ENCODE measurements at regions not wholly inside any gene's neighbourhood (a gene's known extent, or its start where the extent isn't known, plus 50 kb on each side); places are given as distances from the start of the nearest gene placed in this dataset.

DNA sequence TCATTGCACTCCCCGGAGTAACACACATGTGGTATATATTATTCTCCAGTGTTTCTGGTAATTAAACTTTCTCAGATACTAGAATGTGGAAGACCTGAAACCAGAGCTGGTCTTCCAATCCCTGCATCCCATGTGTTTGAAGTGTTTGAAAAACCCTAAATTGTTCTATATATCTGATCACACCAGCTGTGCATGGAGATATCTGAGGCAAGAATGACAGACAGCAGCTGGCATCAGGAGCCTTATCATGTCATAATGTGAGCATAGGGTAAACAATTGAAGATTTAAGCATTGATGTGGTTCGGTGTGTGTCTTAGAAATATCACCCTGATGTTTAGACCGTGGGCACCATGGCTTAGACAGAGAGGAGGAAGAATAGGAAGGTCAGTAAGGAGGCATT is 251.0 kb downstream of the CDH11 start:
- no peak overlapping the region for H3K27ac ChIP-seq (ENCODE audit: low read length)
- no peak for DNase-seq
- no peaks in the 10 kb centered on the region for H3K79me2 ChIP-seq (ENCODE audit: low read length)
- no peak overlapping the region for H3K4me2 ChIP-seq (ENCODE audit: low read depth, low read length, poor library complexity, severe bottlenecking)
- H3K9me2 ChIP-seq (replicated peaks; ENCODE audit: insufficient read depth, low read length) = no peaks in the 10 kb centered on the region
- H3K4me3 ChIP-seq (ENCODE audit: low read length) = no peak overlapping the region
- no peaks in the 10 kb centered on the region for H3K27me3 ChIP-seq (ENCODE audit: low read length)
- H3K36me3 ChIP-seq (ENCODE audit: insufficient read depth, low read length) = no peaks in the 10 kb centered on the region
- no peaks in the 10 kb centered on the region for H3K9me3 ChIP-seq (ENCODE audit: low read length)
- H3K9ac ChIP-seq (ENCODE audit: low read length) = no peak overlapping the region
- peaks cover 22% of the 10 kb centered on the region for H3K4me1 ChIP-seq (ENCODE audit: low read length)
- H2AFZ ChIP-seq (ENCODE audit: low read length) = no peak overlapping the region
- H4K20me1 ChIP-seq (ENCODE audit: insufficient read depth, low read depth, low read length) = no peaks in the 10 kb centered on the region

DNA sequence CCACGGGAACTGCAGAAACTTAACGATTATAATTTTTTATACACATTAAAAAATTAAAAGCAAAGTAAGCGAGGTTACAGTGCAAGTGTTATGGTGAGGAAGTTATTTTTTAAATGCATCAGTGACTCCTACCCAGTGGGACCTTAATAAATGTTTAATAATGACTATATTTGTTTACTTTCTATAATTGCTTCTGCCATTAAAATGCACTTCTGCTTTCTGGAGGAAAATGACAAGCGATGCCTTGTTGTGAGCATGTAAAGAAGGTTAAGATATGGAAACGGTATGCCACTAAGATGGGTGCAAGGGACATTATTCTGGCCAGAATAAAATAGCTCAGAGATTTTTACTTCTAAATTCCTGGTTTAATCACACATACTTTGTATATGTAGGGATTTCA is 252.1 kb downstream of the CDH11 start:
- H3K9ac ChIP-seq (ENCODE audit: low read length) = no peak overlapping the region
- no peak overlapping the region for H2AFZ ChIP-seq (ENCODE audit: low read length)
- H3K79me2 ChIP-seq (ENCODE audit: low read length) = no peaks in the 10 kb centered on the region
- H3K4me2 ChIP-seq (ENCODE audit: low read depth, low read length, poor library complexity, severe bottlenecking) = peak overlapping the region; percentile 56
- no peaks in the 10 kb centered on the region for H3K9me3 ChIP-seq (ENCODE audit: low read length)
- H3K27me3 ChIP-seq (ENCODE audit: low read length) = no peaks in the 10 kb centered on the region
- no peak overlapping the region for H3K4me3 ChIP-seq (ENCODE audit: low read length)
- peaks cover 22% of the 10 kb centered on the region for H3K4me1 ChIP-seq (ENCODE audit: low read length)
- DNase-seq = peak; percentile 42
- no peaks in the 10 kb centered on the region for H3K9me2 ChIP-seq (replicated peaks; ENCODE audit: insufficient read depth, low read length)
- H3K36me3 ChIP-seq (ENCODE audit: insufficient read depth, low read length) = no peaks in the 10 kb centered on the region
- no peak overlapping the region for H3K27ac ChIP-seq (ENCODE audit: low read length)
- no peaks in the 10 kb centered on the region for H4K20me1 ChIP-seq (ENCODE audit: insufficient read depth, low read depth, low read length)

DNA sequence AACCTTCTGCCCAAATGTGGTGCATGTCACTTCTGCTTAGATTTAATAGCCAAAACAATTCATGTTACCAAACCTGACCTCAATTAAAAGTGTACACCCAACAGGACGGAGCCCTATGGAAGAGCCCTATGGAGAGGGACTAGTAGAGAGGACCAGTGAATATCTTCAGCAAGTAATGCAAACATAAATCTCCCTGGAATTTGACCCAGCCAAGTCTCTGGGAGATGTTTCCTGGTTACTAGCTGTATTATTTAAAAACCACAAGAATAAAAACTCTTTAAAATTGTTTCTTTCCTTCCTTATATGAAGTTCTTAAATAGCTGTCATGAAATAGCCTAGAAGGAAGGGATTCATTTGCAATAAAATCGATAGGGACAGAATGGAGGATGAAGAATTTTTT is 255.8 kb downstream of the CDH11 start:
- Histone ChIP-seq H3K4me3 (ENCODE audit: low read length) (no peak overlapping the region), H3K36me3 (ENCODE audit: insufficient read depth, low read length) (no peaks in the 10 kb centered on the region), H3K27ac (ENCODE audit: low read length) (no peak overlapping the region), H3K4me2 (ENCODE audit: low read depth, low read length, poor library complexity, severe bottlenecking) (no peak overlapping the region), H3K27me3 (ENCODE audit: low read length) (no peaks in the 10 kb centered on the region), H3K9me3 (ENCODE audit: low read length) (no peaks in the 10 kb centered on the region), H3K79me2 (ENCODE audit: low read length) (no peaks in the 10 kb centered on the region), H2AFZ (ENCODE audit: low read length) (no peak overlapping the region), H3K9me2 (replicated peaks; ENCODE audit: insufficient read depth, low read length) (no peaks in the 10 kb centered on the region), H4K20me1 (ENCODE audit: insufficient read depth, low read depth, low read length) (no peaks in the 10 kb centered on the region), H3K9ac (ENCODE audit: low read length) (no peak overlapping the region), H3K4me1 (ENCODE audit: low read length) (peaks cover 22% of the 10 kb centered on the region)
- no peak for DNase-seq

GRCh38 chr16:64865069-64865696 is 256.7 kb downstream of the CDH11 start:
- H3K4me1 ChIP-seq (ENCODE audit: low read length) = peaks cover 18% of the 10 kb centered on the region
- no peak overlapping the region for H3K27ac ChIP-seq (ENCODE audit: low read length)
- H3K4me2 ChIP-seq (ENCODE audit: low read depth, low read length, poor library complexity, severe bottlenecking) = no peak overlapping the region
- H3K79me2 ChIP-seq (ENCODE audit: low read length) = no peaks in the 10 kb centered on the region
- no peaks in the 10 kb centered on the region for H3K9me3 ChIP-seq (ENCODE audit: low read length)
- no peak for DNase-seq
- no peaks in the 10 kb centered on the region for H3K27me3 ChIP-seq (ENCODE audit: low read length)
- H2AFZ ChIP-seq (ENCODE audit: low read length) = no peak overlapping the region
- no peaks in the 10 kb centered on the region for H3K9me2 ChIP-seq (replicated peaks; ENCODE audit: insufficient read depth, low read length)
- H3K36me3 ChIP-seq (ENCODE audit: insufficient read depth, low read length) = no peaks in the 10 kb centered on the region
- no peaks in the 10 kb centered on the region for H4K20me1 ChIP-seq (ENCODE audit: insufficient read depth, low read depth, low read length)
- H3K4me3 ChIP-seq (ENCODE audit: low read length) = no peak overlapping the region
- H3K9ac ChIP-seq (ENCODE audit: low read length) = no peak overlapping the region

GRCh38 chr16:64864232-64864809 is 257.5 kb downstream of the CDH11 start:
- H4K20me1 ChIP-seq (ENCODE audit: insufficient read depth, low read depth, low read length) = no peaks in the 10 kb centered on the region
- no peak overlapping the region for H3K9ac ChIP-seq (ENCODE audit: low read length)
- H3K9me3 ChIP-seq (ENCODE audit: low read length) = no peaks in the 10 kb centered on the region
- no peak overlapping the region for H3K4me2 ChIP-seq (ENCODE audit: low read depth, low read length, poor library complexity, severe bottlenecking)
- H3K36me3 ChIP-seq (ENCODE audit: insufficient read depth, low read length) = no peaks in the 10 kb centered on the region
- no peaks in the 10 kb centered on the region for H3K9me2 ChIP-seq (replicated peaks; ENCODE audit: insufficient read depth, low read length)
- H3K79me2 ChIP-seq (ENCODE audit: low read length) = no peaks in the 10 kb centered on the region
- no peaks in the 10 kb centered on the region for H3K27me3 ChIP-seq (ENCODE audit: low read length)
- peaks cover 10% of the 10 kb centered on the region for H3K4me1 ChIP-seq (ENCODE audit: low read length)
- no peak overlapping the region for H3K4me3 ChIP-seq (ENCODE audit: low read length)
- no peak for DNase-seq
- H2AFZ ChIP-seq (ENCODE audit: low read length) = no peak overlapping the region
- no peak overlapping the region for H3K27ac ChIP-seq (ENCODE audit: low read length)

GRCh38 chr16:64858076-64858475 is 263.8 kb downstream of the CDH11 start:
- Histone ChIP-seq H3K9ac (ENCODE audit: low read length) (no peak overlapping the region), H3K79me2 (ENCODE audit: low read length) (no peaks in the 10 kb centered on the region), H2AFZ (ENCODE audit: low read length) (no peak overlapping the region), H3K4me1 (ENCODE audit: low read length) (no peaks in the 10 kb centered on the region), H3K27ac (ENCODE audit: low read length) (no peak overlapping the region), H3K9me3 (ENCODE audit: low read length) (no peaks in the 10 kb centered on the region), H3K27me3 (ENCODE audit: low read length) (no peaks in the 10 kb centered on the region), H3K4me3 (ENCODE audit: low read length) (no peak overlapping the region), H3K36me3 (ENCODE audit: insufficient read depth, low read length) (no peaks in the 10 kb centered on the region), H3K4me2 (ENCODE audit: low read depth, low read length, poor library complexity, severe bottlenecking) (no peak overlapping the region), H3K9me2 (replicated peaks; ENCODE audit: insufficient read depth, low read length) (no peaks in the 10 kb centered on the region), H4K20me1 (ENCODE audit: insufficient read depth, low read depth, low read length) (no peaks in the 10 kb centered on the region)
- no peak for DNase-seq

GRCh38 chr16:64857411-64857810 is 264.5 kb downstream of the CDH11 start:
- DNase-seq = no peak
- Histone ChIP-seq H3K9me3 (ENCODE audit: low read length) (no peaks in the 10 kb centered on the region), H3K4me3 (ENCODE audit: low read length) (no peak overlapping the region), H3K9ac (ENCODE audit: low read length) (no peak overlapping the region), H2AFZ (ENCODE audit: low read length) (no peak overlapping the region), H3K27me3 (ENCODE audit: low read length) (no peaks in the 10 kb centered on the region), H3K36me3 (ENCODE audit: insufficient read depth, low read length) (no peaks in the 10 kb centered on the region), H3K27ac (ENCODE audit: low read length) (no peak overlapping the region), H3K9me2 (replicated peaks; ENCODE audit: insufficient read depth, low read length) (no peaks in the 10 kb centered on the region), H3K4me2 (ENCODE audit: low read depth, low read length, poor library complexity, severe bottlenecking) (no peak overlapping the region), H4K20me1 (ENCODE audit: insufficient read depth, low read depth, low read length) (no peaks in the 10 kb centered on the region), H3K79me2 (ENCODE audit: low read length) (no peaks in the 10 kb centered on the region), H3K4me1 (ENCODE audit: low read length) (no peaks in the 10 kb centered on the region)

DNA sequence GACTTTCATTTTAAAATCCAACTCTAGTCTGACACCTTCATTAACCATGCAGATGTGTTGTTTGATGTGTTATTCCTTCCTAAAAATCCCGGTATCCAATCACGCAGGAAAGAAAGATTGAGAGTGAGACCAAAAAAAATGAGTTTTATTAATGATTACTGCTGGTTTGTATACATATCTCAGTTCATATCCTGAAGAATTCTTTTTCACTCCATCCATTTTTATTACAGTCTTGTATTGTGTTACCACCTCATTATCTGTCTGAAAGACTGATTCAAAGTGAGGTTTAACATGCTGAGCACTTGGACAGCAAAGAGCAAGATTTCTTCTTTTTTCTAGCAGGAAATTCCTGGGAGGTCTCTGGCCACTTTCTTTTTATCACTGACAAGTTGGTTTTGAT is 268.3 kb downstream of the CDH11 start:
- H4K20me1 ChIP-seq (ENCODE audit: insufficient read depth, low read depth, low read length) = no peaks in the 10 kb centered on the region
- H3K79me2 ChIP-seq (ENCODE audit: low read length) = no peaks in the 10 kb centered on the region
- H3K9me2 ChIP-seq (replicated peaks; ENCODE audit: insufficient read depth, low read length) = no peaks in the 10 kb centered on the region
- no peaks in the 10 kb centered on the region for H3K27me3 ChIP-seq (ENCODE audit: low read length)
- H3K4me2 ChIP-seq (ENCODE audit: low read depth, low read length, poor library complexity, severe bottlenecking) = no peak overlapping the region
- H3K9me3 ChIP-seq (ENCODE audit: low read length) = no peaks in the 10 kb centered on the region
- no peak overlapping the region for H3K27ac ChIP-seq (ENCODE audit: low read length)
- no peak overlapping the region for H3K9ac ChIP-seq (ENCODE audit: low read length)
- H3K36me3 ChIP-seq (ENCODE audit: insufficient read depth, low read length) = no peaks in the 10 kb centered on the region
- no peaks in the 10 kb centered on the region for H3K4me1 ChIP-seq (ENCODE audit: low read length)
- H3K4me3 ChIP-seq (ENCODE audit: low read length) = no peak overlapping the region
- DNase-seq = no peak
- no peak overlapping the region for H2AFZ ChIP-seq (ENCODE audit: low read length)

Measured in Karpas-422 (cell line).